ENCODE measurements at regions not wholly inside any gene's neighbourhood (a gene's known extent, or its start where the extent isn't known, plus 50 kb on each side); places are given as distances from the start of the nearest gene placed in this dataset.

- H3K36me3 ChIP-seq (ENCODE audit: insufficient read depth, low read length): no peaks in the 10 kb centered on the region
- no peak overlapping the region for H3K4me3 ChIP-seq (ENCODE audit: low read length, poor library complexity, severe bottlenecking)
- no peaks in the 10 kb centered on the region for H4K20me1 ChIP-seq (ENCODE audit: insufficient read depth, low read length, poor library complexity, severe bottlenecking)
- no peaks in the 10 kb centered on the region for H3K79me2 ChIP-seq (ENCODE audit: insufficient read depth, low read length)
- H3K4me1 ChIP-seq (ENCODE audit: insufficient read depth, low read length, poor library complexity, severe bottlenecking): no peaks in the 10 kb centered on the region
- no peak overlapping the region for H2AFZ ChIP-seq (ENCODE audit: low read length)
- no peaks in the 10 kb centered on the region for H3K9me2 ChIP-seq (replicated peaks; ENCODE audit: low read depth, low read length)
- TF ChIP-seq, protein P1, sequence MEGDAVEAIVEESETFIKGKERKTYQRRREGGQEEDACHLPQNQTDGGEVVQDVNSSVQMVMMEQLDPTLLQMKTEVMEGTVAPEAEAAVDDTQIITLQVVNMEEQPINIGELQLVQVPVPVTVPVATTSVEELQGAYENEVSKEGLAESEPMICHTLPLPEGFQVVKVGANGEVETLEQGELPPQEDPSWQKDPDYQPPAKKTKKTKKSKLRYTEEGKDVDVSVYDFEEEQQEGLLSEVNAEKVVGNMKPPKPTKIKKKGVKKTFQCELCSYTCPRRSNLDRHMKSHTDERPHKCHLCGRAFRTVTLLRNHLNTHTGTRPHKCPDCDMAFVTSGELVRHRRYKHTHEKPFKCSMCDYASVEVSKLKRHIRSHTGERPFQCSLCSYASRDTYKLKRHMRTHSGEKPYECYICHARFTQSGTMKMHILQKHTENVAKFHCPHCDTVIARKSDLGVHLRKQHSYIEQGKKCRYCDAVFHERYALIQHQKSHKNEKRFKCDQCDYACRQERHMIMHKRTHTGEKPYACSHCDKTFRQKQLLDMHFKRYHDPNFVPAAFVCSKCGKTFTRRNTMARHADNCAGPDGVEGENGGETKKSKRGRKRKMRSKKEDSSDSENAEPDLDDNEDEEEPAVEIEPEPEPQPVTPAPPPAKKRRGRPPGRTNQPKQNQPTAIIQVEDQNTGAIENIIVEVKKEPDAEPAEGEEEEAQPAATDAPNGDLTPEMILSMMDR (conservative IDR thresholded peaks at IDR 0.05; ENCODE audit: low read length): no peak
- H3K27me3 ChIP-seq (ENCODE audit: insufficient read depth, low read length, poor library complexity, severe bottlenecking): no peaks in the 10 kb centered on the region
- no peak overlapping the region for H3K4me2 ChIP-seq (ENCODE audit: low read depth, low read length, poor library complexity, severe bottlenecking)
- H3K9me3 ChIP-seq (ENCODE audit: insufficient read depth, low read depth, low read length): no peaks in the 10 kb centered on the region
- H3K9ac ChIP-seq (ENCODE audit: low read depth, low read length, poor library complexity, severe bottlenecking): no peak overlapping the region
- no peaks in the 10 kb centered on the region for H3F3A ChIP-seq (ENCODE audit: low read depth)
Observed at GRCh38 chr17:70519300-70519699, 350.0 kb downstream of the KCNJ2 start.

DNA sequence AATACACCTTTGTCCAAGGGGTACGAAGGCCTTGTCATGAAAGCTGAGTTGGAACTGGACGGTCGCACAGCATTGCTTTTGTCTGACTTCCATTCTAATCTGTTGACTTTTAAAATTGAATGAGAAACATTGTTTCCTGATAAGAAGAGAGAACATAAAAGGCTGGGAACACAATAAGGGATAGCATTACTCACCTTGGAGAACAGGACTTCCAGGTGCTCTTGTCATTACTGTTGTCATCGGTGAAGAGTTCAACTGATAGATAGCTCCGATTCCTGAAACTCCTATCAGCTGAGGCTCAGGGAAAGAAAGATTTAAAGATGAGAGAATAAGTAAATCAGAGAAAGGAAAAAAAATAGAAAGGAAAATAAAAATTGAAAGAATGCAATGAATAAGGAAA, 351.1 kb downstream of the KCNJ2 start:
- Histone ChIP-seq H3K79me2 (ENCODE audit: insufficient read depth, low read length) (no peaks in the 10 kb centered on the region), H3K4me3 (ENCODE audit: low read length, poor library complexity, severe bottlenecking) (no peak overlapping the region), H2AFZ (ENCODE audit: low read length) (no peak overlapping the region), H3K4me1 (ENCODE audit: insufficient read depth, low read length, poor library complexity, severe bottlenecking) (no peaks in the 10 kb centered on the region), H3K9me3 (ENCODE audit: insufficient read depth, low read depth, low read length) (no peaks in the 10 kb centered on the region), H3K27me3 (ENCODE audit: insufficient read depth, low read length, poor library complexity, severe bottlenecking) (no peaks in the 10 kb centered on the region), H3K36me3 (ENCODE audit: insufficient read depth, low read length) (no peaks in the 10 kb centered on the region), H4K20me1 (ENCODE audit: insufficient read depth, low read length, poor library complexity, severe bottlenecking) (no peaks in the 10 kb centered on the region), H3F3A (ENCODE audit: low read depth) (no peaks in the 10 kb centered on the region), H3K4me2 (ENCODE audit: low read depth, low read length, poor library complexity, severe bottlenecking) (no peak overlapping the region), H3K9me2 (replicated peaks; ENCODE audit: low read depth, low read length) (no peaks in the 10 kb centered on the region), H3K9ac (ENCODE audit: low read depth, low read length, poor library complexity, severe bottlenecking) (no peak overlapping the region)
- TF ChIP-seq, protein P1 (conservative IDR thresholded peaks at IDR 0.05; ENCODE audit: low read length): no peak

- TF ChIP-seq EZH2phosphoT487 (IDR thresholded peaks at IDR 0.05; ENCODE audit: borderline replicate concordance): no peak
- TF ChIP-seq, protein P1 (conservative IDR thresholded peaks at IDR 0.05; ENCODE audit: low read length): no peak
Observed at GRCh38 chr17:70520956-70521355, 351.6 kb downstream of the KCNJ2 start.

More at GRCh38 chr17:70520956-70521355, 351.6 kb downstream of the KCNJ2 start:
- Histone ChIP-seq H3F3A (ENCODE audit: low read depth) (no peaks in the 10 kb centered on the region), H4K20me1 (ENCODE audit: insufficient read depth, low read length, poor library complexity, severe bottlenecking) (no peaks in the 10 kb centered on the region), H3K27me3 (ENCODE audit: insufficient read depth, low read length, poor library complexity, severe bottlenecking) (no peaks in the 10 kb centered on the region), H3K4me1 (ENCODE audit: insufficient read depth, low read length, poor library complexity, severe bottlenecking) (no peaks in the 10 kb centered on the region), H3K9me2 (replicated peaks; ENCODE audit: low read depth, low read length) (no peaks in the 10 kb centered on the region), H3K4me3 (ENCODE audit: low read length, poor library complexity, severe bottlenecking) (no peak overlapping the region), H3K9me3 (ENCODE audit: insufficient read depth, low read depth, low read length) (no peaks in the 10 kb centered on the region), H3K36me3 (ENCODE audit: insufficient read depth, low read length) (no peaks in the 10 kb centered on the region), H3K4me2 (ENCODE audit: low read depth, low read length, poor library complexity, severe bottlenecking) (no peak overlapping the region), H3K79me2 (ENCODE audit: insufficient read depth, low read length) (no peaks in the 10 kb centered on the region), H3K9ac (ENCODE audit: low read depth, low read length, poor library complexity, severe bottlenecking) (no peak overlapping the region), H2AFZ (ENCODE audit: low read length) (no peak overlapping the region)

Measured in Loucy (cell line).